NB4 (cell line): ENCODE measurements at regions not wholly inside any gene's neighbourhood (a gene's known extent, or its start where the extent isn't known, plus 50 kb on each side); places are given as distances from the start of the nearest gene placed in this dataset.

Source experiments
- POLR2A ChIP-seq: IDR thresholded peaks from 2 replicates; pipeline ENCODE4 v1.6.1; 2011; ENCODE audit warnings: mild to moderate bottlenecking; ENCODE audit not compliant: insufficient read length; ENCODE audit errors: extremely low read depth
- TF ChIP-seq, protein P1 (sequence below): IDR thresholded peaks from one replicate; pipeline ENCODE4 v1.5.1; 2012; ENCODE audit warnings: low read depth, low read length

DNA sequence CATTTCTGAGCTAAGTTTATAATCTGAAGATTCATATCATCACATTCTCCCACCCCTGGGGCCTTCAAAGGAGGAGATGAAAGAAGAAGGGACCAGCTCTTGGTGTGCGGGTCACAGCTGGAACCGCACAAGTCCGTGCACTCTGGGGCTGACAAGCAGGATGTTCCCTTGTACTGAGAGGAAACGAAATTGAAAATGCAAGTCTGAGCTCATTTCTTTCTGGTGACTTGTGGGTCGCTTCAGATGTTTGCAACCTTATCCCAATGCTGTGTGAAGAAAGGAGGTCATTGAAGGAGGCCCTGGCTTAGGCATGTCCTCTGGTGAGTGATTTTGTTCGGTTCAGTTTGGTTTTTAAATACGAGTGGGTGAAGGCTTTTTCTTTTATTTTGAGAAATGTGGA lies 59.6 kb downstream of the C9orf152 start:
- no peak for TF ChIP-seq POLR2A
- TF ChIP-seq, protein P1, sequence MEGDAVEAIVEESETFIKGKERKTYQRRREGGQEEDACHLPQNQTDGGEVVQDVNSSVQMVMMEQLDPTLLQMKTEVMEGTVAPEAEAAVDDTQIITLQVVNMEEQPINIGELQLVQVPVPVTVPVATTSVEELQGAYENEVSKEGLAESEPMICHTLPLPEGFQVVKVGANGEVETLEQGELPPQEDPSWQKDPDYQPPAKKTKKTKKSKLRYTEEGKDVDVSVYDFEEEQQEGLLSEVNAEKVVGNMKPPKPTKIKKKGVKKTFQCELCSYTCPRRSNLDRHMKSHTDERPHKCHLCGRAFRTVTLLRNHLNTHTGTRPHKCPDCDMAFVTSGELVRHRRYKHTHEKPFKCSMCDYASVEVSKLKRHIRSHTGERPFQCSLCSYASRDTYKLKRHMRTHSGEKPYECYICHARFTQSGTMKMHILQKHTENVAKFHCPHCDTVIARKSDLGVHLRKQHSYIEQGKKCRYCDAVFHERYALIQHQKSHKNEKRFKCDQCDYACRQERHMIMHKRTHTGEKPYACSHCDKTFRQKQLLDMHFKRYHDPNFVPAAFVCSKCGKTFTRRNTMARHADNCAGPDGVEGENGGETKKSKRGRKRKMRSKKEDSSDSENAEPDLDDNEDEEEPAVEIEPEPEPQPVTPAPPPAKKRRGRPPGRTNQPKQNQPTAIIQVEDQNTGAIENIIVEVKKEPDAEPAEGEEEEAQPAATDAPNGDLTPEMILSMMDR, result no peak
